CD4-positive, alpha-beta T cell treated with Interleukin-12 subunit alpha and Interleukin-12 subunit beta, for 1 hour (primary cell): ENCODE measurements at regions not wholly inside any gene's neighbourhood (a gene's known extent, or its start where the extent isn't known, plus 50 kb on each side); places are given as distances from the start of the nearest gene placed in this dataset.
"Not testable (repeated sequence)": the region's sequence is repeated elsewhere in the genome, so short reads cannot be mapped to it uniquely, and the experiment has no call there.

Source experiments
- DNase-seq: peaks from one replicate; pipeline ENCODE4 v3.0.0-alpha.2; 2020

- DNase-seq, result no peak
These were observed 280.9 kb upstream of the CYLC2 start for GRCh38 chr9:102714184-102714583.

- not testable (repeated sequence) for DNase-seq
These were observed 282.2 kb upstream of the CYLC2 start for GRCh38 chr9:102712910-102713309.

GRCh38 chr9:102700936-102701335 lies 294.2 kb upstream of the CYLC2 start:
- no peak for DNase-seq

- no peak for DNase-seq
These were observed 325.9 kb upstream of the CYLC2 start for GRCh38 chr9:102669220-102669619.

GRCh38 chr9:102652471-102652870 lies 342.7 kb upstream of the CYLC2 start:
- no peak for DNase-seq

- DNase-seq, result no peak
These were observed 344.2 kb upstream of the CYLC2 start for GRCh38 chr9:102650896-102651295.

GRCh38 chr9:102642651-102643050 lies 352.5 kb upstream of the CYLC2 start:
- DNase-seq, result no peak

GRCh38 chr9:102631559-102631958 lies 363.6 kb upstream of the CYLC2 start:
- no peak for DNase-seq

GRCh38 chr9:102609461-102609860 lies 385.7 kb upstream of the CYLC2 start:
- DNase-seq, result no peak

- not testable (repeated sequence) for DNase-seq
These were observed 391.6 kb upstream of the CYLC2 start for GRCh38 chr9:102603198-102604195.

- no peak for DNase-seq
These were observed 400.9 kb upstream of the CYLC2 start for GRCh38 chr9:102594241-102594640.

GRCh38 chr9:102587281-102587680 lies 407.9 kb upstream of the CYLC2 start:
- no peak for DNase-seq

- no peak for DNase-seq
These were observed 425.7 kb upstream of the CYLC2 start for GRCh38 chr9:102569436-102569835.

- no peak for DNase-seq
These were observed 443.8 kb upstream of the CYLC2 start for GRCh38 chr9:102551346-102551745.

- no peak for DNase-seq
These were observed 444.2 kb upstream of the CYLC2 start for GRCh38 chr9:102550886-102551285.

GRCh38 chr9:102550266-102550665 lies 444.9 kb upstream of the CYLC2 start:
- DNase-seq, result no peak

- no peak for DNase-seq
These were observed 461.1 kb upstream of the CYLC2 start for GRCh38 chr9:102534031-102534430.

GRCh38 chr9:102521097-102521755 lies 473.9 kb upstream of the CYLC2 start:
- DNase-seq, result no peak

- DNase-seq, result no peak
These were observed 475.7 kb upstream of the CYLC2 start for GRCh38 chr9:102519423-102519822.

- DNase-seq, result no peak
These were observed 476.8 kb upstream of the CYLC2 start for GRCh38 chr9:102518324-102518723.

GRCh38 chr9:102514541-102514940 lies 480.6 kb upstream of the CYLC2 start:
- DNase-seq, result no peak

GRCh38 chr9:102507044-102507687 lies 488.0 kb upstream of the CYLC2 start:
- DNase-seq, result no peak

GRCh38 chr9:102506406-102506805 lies 488.7 kb upstream of the CYLC2 start:
- DNase-seq, result no peak

- no peak for DNase-seq
These were observed 495.7 kb upstream of the CYLC2 start for GRCh38 chr9:102499468-102499867.
